UCSD-AML1 (cell line): ENCODE measurements at regions not wholly inside any gene's neighbourhood (a gene's known extent, or its start where the extent isn't known, plus 50 kb on each side); places are given as distances from the start of the nearest gene placed in this dataset.
A peak's percentile ranks its signal among the peaks of the same experiment; 100 is the strongest.

Experiments
- DNase-seq: peaks from one replicate; lab custom pipeline; 2025; ENCODE audit not compliant: unreplicated experiment; lab: John Stamatoyannopoulos, UW

DNA sequence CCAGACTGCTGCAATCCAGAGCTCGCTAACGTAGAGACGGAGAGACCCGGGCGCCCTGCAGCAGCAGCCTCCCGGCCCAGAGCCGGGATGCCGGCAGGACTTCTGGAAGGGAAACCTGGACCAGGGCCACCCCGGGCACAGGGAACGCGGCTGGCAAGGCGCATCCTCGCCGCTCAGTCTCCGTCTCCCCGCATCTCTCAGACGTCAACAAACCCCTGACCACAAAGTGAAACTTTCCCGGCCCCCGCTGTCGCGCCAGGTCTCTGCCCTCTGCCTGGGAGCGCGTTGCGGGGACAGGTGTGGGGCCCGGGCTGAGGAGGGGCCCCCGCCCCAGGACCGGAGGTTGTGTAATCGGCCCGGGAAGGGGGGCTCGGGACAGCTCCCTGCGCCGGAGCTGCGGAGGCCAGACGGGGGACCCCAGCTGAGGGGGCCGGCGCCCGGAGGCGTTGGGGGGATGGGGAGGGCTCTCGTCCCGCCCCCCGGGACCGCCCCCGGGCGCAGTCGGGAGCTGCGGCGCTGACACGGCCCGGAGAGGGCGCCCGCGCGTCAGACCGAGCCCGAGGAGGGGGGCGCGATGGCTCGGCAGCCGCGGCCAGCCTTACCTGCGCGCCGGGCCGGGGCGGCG is 116.6 kb upstream of the HIVEP3 start:
- peak; percentile 81 for DNase-seq

DNA sequence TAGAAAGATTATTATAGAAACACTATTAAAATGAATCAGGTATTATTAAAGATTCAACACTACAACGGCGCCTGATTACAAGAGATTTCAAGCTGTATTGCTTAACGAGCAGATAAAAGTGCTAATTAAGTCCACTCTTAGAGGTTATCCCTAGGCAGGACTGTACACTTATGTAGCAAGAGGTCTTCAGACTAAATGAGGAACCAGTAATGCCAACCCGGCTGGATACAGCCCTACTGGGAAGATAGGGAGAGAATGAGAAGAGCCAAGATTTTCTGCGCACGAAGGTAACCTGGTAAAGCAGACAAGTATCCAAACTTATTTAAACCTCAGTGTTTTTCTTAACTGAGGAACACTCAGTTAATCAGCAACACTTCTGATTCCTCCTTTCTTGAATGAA is 115.7 kb upstream of the HIVEP3 start:
- DNase-seq: no peak

- no peak for DNase-seq
These were observed 114.9 kb upstream of the HIVEP3 start for GRCh38 chr1:42033629-42034028.

GRCh38 chr1:42017730-42018129 is 99.0 kb upstream of the HIVEP3 start:
- DNase-seq: no peak

DNA sequence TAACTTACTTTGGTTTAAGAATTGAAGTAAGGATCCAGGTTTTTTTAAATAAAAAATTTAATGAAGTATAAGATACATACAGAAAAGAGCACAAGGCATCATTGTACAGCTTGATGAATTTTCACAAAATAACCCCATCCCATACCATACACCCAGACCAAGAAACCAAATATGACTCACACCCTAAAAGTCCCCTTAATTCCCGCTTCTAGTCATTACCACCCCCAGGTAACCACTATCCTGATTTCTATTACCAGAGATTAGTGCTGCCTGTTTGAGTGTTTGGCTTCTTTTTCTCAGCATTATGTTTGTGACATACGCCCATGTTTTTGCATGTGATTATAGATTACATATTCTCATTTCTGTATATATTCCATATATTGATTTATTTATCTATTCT is 98.5 kb upstream of the HIVEP3 start:
- no peak for DNase-seq

DNA sequence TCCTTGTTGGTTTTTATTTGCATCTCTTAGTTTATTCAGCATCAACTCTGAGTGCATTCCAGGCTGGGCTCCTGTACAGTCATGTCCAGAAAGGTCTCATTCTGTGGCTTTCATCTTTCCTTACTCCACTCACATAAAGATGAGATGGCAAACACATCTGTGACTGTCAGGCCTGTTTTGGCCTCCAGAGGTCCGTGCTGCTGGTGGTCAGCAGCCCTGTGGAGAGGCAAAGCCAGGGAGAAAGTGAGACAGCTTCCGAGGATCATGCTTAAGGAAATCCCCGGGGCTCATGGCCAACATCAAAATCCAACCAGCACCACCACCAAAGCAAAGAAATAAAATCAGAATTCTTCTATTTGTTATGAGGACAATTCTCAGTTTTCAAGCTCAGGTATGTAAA is 96.1 kb upstream of the HIVEP3 start:
- DNase-seq: no peak

DNA sequence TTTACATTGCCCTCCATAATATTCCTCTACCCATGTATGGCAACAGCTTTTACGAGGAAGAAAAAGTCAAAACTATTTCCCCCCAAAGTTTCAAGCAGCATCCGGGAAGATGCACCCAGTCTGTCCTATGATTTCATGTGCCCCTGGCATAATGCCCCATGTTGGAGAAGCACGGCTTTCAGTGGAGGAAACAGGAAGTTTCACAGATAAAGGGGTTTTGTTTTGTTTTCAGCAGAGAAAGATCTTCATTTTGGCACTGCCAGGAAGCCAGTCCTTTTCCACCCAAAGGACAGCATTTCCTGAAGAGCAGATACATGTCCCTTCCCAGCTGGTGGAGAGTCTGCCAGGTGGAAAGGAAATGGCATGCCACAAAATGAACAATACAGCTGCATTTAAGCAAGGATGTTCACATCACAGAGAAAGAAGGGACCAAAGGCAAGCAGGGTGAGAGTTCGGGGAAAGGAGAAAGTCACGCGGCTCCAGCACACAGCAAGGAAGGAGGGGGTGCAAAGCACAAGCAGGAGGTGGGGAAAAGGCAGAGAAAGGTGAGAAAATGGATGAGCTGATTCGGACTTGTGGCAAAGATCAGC is 95.3 kb upstream of the HIVEP3 start:
- DNase-seq: no peak

DNA sequence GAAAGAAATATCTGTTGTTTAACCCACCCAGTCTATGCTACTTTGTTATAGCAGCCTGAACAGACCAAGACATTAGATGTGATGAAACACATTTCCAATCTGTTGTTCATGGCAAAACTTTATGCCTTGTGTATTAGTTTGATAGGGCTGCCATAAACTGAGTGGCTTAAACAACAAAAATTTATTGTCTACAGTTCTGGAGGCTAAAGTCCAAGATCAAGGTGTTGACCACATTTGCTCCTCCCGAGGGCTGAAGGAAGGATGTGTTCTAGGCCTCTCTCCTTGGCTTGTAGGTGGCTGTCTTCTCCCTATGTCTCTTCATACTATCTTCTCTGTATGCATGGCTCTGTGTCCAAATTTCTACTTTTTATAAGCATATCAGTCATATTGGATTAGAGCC is 94.1 kb upstream of the HIVEP3 start:
- no peak for DNase-seq

DNA sequence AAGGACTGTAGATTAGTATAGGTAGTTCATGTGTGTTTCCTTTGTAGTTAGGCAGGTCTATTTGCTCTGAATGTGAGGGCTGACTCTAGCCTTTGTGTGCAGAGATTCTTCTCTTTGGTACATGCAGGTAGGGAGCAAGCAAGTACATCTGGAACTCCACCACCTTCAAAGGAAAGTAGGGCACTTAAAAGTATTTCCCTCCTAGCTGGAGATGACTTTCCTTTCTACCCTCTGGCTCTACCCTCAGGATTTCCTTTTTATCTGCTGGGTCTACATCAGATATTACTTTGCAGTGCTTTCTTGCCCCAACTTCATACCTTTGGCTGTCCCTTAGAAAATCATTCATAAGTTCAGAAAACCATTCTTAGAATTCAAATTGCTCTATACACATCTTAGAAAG is 91.7 kb upstream of the HIVEP3 start:
- DNase-seq: no peak

DNA sequence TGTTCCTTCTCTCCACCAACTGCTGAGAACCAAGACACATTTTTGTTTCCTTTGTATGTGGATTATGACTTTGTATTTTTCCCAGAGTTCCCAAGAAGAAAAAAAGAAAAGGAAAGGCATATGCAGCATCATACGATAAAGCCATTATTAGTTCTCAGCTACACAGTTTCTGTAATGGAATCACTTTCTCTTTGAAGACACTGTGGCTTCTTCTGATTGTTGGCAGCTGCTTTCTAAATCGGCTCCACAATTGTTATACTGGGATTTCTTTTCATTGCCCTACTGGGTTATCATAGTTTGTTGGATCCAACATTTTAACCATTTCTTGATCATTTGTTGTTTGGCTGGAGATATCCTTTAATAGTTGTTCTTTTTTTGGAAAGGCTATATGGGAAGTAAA is 89.5 kb upstream of the HIVEP3 start:
- DNase-seq: no peak

- no peak for DNase-seq
These were observed 88.1 kb upstream of the HIVEP3 start for GRCh38 chr1:42006836-42007235.

- no peak for DNase-seq
These were observed 87.4 kb upstream of the HIVEP3 start for GRCh38 chr1:42006093-42006492.

- DNase-seq: no peak
These were observed 86.8 kb upstream of the HIVEP3 start for GRCh38 chr1:42005530-42005929.

- DNase-seq: no peak
These were observed 86.1 kb upstream of the HIVEP3 start for GRCh38 chr1:42004860-42005259.

DNA sequence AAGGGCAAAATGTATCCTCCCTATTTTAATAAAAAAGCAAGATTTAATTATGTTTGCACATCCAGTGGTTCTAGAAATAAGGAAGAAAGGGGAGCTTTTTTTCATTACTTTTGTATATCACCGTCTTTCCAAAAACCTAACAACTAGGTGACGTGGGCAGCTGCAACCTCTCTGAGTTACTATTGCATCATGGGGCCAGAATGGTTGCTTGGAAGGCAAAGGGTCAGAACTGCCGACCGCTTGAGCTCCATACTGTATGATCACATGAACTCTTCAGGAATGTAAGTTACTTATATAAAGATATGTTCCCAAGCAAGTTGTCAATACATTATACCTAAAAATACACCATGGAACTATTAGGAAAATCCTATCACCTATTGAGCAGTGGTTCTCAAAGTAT is 85.6 kb upstream of the HIVEP3 start:
- DNase-seq: no peak

- no peak for DNase-seq
These were observed 84.7 kb upstream of the HIVEP3 start for GRCh38 chr1:42003433-42003832.

DNA sequence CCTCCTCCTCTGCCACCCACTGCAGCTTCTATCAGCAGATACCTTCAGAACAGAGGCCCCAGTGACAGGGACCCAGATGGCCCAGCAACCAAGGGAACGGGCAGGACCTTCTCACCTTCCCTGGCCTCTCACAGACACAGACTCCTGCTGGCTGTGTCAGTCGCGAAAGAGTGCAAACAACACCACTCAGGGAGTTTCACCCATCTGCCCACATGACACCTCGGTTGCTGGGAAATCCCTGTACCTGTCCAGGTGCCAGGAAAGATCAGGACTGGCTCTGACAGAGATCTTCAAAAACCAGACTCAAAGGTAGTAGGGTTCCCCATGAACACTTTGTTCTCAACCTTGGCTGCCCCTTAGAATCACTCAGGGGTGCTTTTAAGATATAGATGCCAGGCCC is 83.5 kb upstream of the HIVEP3 start:
- DNase-seq: no peak

DNA sequence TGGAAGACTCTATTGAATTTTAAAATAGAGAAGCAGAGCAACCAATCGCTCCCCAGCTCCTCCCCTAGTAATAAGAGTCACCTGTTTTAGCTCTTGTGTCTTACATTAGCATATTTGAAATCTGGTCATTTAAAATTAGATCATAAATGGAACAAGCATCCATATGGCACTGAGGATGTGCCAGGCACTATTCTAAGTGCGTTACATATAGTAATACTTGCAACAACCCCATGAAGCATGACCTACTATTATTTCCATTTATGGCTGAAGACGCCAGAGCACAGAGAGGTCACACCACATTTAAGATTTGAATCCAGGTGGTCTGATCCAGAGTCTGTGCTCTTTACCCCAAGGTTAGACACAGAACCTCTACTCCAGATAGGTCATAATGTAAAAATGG is 82.0 kb upstream of the HIVEP3 start:
- no peak for DNase-seq

- no peak for DNase-seq
These were observed 81.2 kb upstream of the HIVEP3 start for GRCh38 chr1:41999884-42000283.

DNA sequence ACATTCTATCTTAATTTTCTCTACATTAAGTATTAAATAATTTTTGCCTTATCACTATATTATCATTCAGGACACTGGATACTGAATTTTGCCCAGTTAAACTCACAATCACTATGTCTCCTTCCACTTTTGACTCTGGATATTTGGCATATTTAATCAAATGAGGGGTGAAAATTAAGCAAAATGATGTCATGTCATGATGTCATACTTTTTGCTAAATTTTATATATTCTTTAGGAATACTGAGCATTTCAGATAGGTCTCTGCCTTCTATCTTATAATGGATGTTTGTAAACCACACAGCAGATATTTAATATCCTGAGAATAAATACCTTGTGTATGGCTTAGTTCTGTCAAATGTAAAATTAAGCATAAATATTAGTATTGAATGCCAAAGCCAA is 79.5 kb upstream of the HIVEP3 start:
- no peak for DNase-seq

DNA sequence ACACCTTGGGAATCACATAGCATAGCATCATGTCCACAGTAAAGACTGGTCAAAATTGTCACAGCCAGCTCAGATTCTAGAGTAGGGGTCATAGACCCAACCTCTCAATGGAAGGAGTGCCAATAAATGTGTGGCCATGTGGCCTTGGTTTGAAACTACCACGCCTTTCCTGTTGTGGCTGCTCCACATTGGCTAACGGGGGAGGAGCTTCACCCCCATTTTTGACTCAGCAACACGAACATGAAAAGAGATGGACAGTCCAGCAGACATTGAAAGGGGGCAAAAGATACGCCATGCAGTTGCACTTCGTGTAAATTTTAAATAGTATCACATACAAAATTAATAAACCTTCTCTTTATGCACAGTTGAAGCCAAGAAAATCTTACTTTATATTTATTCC is 78.4 kb upstream of the HIVEP3 start:
- DNase-seq: no peak

DNA sequence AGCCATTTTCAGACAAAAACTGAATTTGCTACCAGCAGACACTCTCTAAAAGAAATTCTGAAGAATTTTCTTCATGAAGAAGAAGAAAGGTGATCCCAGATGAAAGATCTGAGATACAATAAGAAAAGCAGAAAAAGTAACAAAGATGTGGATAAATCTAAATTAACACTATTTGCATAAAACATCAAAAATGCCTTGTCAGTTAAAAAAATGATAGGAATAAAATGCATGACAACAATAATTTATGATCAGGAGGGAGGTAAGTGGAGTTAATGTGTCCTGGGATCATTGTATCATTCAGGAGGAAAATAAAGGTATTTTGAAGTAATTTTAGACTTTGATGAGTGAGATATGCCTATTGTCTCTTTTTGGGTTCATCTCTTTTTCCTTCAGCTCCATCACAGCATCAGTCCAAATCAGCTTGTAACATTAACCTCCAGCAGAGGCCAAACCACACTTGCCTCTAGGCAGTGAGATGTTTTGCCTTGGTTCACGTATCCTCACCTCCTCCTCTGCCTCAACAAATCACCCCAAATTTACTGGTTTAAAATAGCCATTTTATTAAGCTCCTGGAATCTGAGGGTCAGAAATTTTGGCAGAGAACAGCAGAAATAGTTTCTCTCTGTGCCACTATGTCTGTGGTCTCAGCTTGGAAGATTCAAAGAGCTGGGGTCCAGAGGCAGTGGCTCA is 76.9 kb upstream of the HIVEP3 start:
- DNase-seq: no peak
